ENCODE measurements at regions not wholly inside any gene's neighbourhood (a gene's known extent, or its start where the extent isn't known, plus 50 kb on each side); places are given as distances from the start of the nearest gene placed in this dataset.

- TF ChIP-seq, protein P1, sequence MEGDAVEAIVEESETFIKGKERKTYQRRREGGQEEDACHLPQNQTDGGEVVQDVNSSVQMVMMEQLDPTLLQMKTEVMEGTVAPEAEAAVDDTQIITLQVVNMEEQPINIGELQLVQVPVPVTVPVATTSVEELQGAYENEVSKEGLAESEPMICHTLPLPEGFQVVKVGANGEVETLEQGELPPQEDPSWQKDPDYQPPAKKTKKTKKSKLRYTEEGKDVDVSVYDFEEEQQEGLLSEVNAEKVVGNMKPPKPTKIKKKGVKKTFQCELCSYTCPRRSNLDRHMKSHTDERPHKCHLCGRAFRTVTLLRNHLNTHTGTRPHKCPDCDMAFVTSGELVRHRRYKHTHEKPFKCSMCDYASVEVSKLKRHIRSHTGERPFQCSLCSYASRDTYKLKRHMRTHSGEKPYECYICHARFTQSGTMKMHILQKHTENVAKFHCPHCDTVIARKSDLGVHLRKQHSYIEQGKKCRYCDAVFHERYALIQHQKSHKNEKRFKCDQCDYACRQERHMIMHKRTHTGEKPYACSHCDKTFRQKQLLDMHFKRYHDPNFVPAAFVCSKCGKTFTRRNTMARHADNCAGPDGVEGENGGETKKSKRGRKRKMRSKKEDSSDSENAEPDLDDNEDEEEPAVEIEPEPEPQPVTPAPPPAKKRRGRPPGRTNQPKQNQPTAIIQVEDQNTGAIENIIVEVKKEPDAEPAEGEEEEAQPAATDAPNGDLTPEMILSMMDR (conservative IDR thresholded peaks at IDR 0.05 in 1 of 2, IDR thresholded peaks at IDR 0.05 in 1 of 2; ENCODE audit: extremely low read depth in 1 of 2, insufficient read depth in 1 of 2, low read depth in 1 of 2, low read length in 2 of 2): no peak
- no peak for TF ChIP-seq EZH2 (IDR thresholded peaks at IDR 0.05; ENCODE audit: borderline replicate concordance, low read length)
These were observed 315.8 kb upstream of the PHF14 start for GRCh38 chr7:10657837-10658236.

Measured in mammary epithelial cell (primary cell).